ENCODE measurements at regions not wholly inside any gene's neighbourhood (a gene's known extent, or its start where the extent isn't known, plus 50 kb on each side); places are given as distances from the start of the nearest gene placed in this dataset.
"Not testable (repeated sequence)": the region's sequence is repeated elsewhere in the genome, so short reads cannot be mapped to it uniquely, and the experiment has no call there.

GRCh38 chr21:14613486-14614224, 67.5 kb upstream of the SAMSN1 start:
- Histone ChIP-seq H3K27me3 (ENCODE audit: control insufficient read depth, insufficient read depth, low read length) (no peaks in the 10 kb centered on the region), H3K4me1 (ENCODE audit: control insufficient read depth, extremely low read depth, insufficient read depth, low read length) (no peaks in the 10 kb centered on the region), H3K9me3 (ENCODE audit: control insufficient read depth, insufficient read depth, low read depth, low read length) (no peaks in the 10 kb centered on the region), H2AFZ (ENCODE audit: low read length) (no peak overlapping the region), H3K4me3 (replicated peaks in 1 of 4; ENCODE audit: control extremely low read depth in 1 of 4, insufficient read depth in 1 of 4, low read depth in 3 of 4, low read length in 4 of 4) (no peak overlapping the region), H3K79me2 (ENCODE audit: control insufficient read depth, insufficient read depth, low read length) (no peaks in the 10 kb centered on the region), H3K27ac (ENCODE audit: insufficient read depth, low read length) (no peak overlapping the region), H3K4me2 (ENCODE audit: extremely low read depth, insufficient read depth, low read length) (no peak overlapping the region), H4K20me1 (ENCODE audit: control insufficient read depth, extremely low read depth, insufficient read depth, low read length) (no peaks in the 10 kb centered on the region), H3K36me3 (ENCODE audit: control insufficient read depth, insufficient read depth, low read length) (no peaks in the 10 kb centered on the region), H3K9ac (ENCODE audit: insufficient read depth, low read length) (no peak overlapping the region)
- TF ChIP-seq CTCF (conservative IDR thresholded peaks at IDR 0.05 in 1 of 2, IDR thresholded peaks at IDR 0.05 in 1 of 2; ENCODE audit: low read depth in 1 of 2, low read length in 2 of 2) (no peak), EZH2 (IDR thresholded peaks at IDR 0.05; ENCODE audit: low read length, missing control alignments) (no peak)
- DNase-seq (ENCODE audit: low read depth in 2 of 2) = no peak

- not testable (repeated sequence) for H3K27me3 ChIP-seq (ENCODE audit: control insufficient read depth, insufficient read depth, low read length); DNase-seq (ENCODE audit: low read depth in 2 of 2); H4K20me1 ChIP-seq (ENCODE audit: control insufficient read depth, extremely low read depth, insufficient read depth, low read length); H3K4me2 ChIP-seq (ENCODE audit: extremely low read depth, insufficient read depth, low read length); H3K36me3 ChIP-seq (ENCODE audit: control insufficient read depth, insufficient read depth, low read length); H3K79me2 ChIP-seq (ENCODE audit: control insufficient read depth, insufficient read depth, low read length); H3K9me3 ChIP-seq (ENCODE audit: control insufficient read depth, insufficient read depth, low read depth, low read length); H3K4me1 ChIP-seq (ENCODE audit: control insufficient read depth, extremely low read depth, insufficient read depth, low read length); H3K27ac ChIP-seq (ENCODE audit: insufficient read depth, low read length); H2AFZ ChIP-seq (ENCODE audit: low read length); H3K9ac ChIP-seq (ENCODE audit: insufficient read depth, low read length); H3K4me3 ChIP-seq (replicated peaks in 1 of 4; ENCODE audit: control extremely low read depth in 1 of 4, insufficient read depth in 1 of 4, low read depth in 3 of 4, low read length in 4 of 4)
Observed at GRCh38 chr21:14610119-14610518, 64.0 kb upstream of the SAMSN1 start.

- Histone ChIP-seq H3K4me1 (ENCODE audit: control insufficient read depth, extremely low read depth, insufficient read depth, low read length) (no peaks in the 10 kb centered on the region), H3K9ac (ENCODE audit: insufficient read depth, low read length) (no peak overlapping the region), H3K27me3 (ENCODE audit: control insufficient read depth, insufficient read depth, low read length) (no peaks in the 10 kb centered on the region), H3K36me3 (ENCODE audit: control insufficient read depth, insufficient read depth, low read length) (no peaks in the 10 kb centered on the region), H4K20me1 (ENCODE audit: control insufficient read depth, extremely low read depth, insufficient read depth, low read length) (no peaks in the 10 kb centered on the region), H3K27ac (ENCODE audit: insufficient read depth, low read length) (no peak overlapping the region), H3K4me3 (replicated peaks in 1 of 4; ENCODE audit: control extremely low read depth in 1 of 4, insufficient read depth in 1 of 4, low read depth in 3 of 4, low read length in 4 of 4) (no peak overlapping the region), H2AFZ (ENCODE audit: low read length) (no peak overlapping the region), H3K4me2 (ENCODE audit: extremely low read depth, insufficient read depth, low read length) (no peak overlapping the region), H3K9me3 (ENCODE audit: control insufficient read depth, insufficient read depth, low read depth, low read length) (no peaks in the 10 kb centered on the region), H3K79me2 (ENCODE audit: control insufficient read depth, insufficient read depth, low read length) (no peaks in the 10 kb centered on the region)
- DNase-seq (ENCODE audit: low read depth in 2 of 2) = no peak
- no peak for TF ChIP-seq CTCF (conservative IDR thresholded peaks at IDR 0.05 in 1 of 2, IDR thresholded peaks at IDR 0.05 in 1 of 2; ENCODE audit: low read depth in 1 of 2, low read length in 2 of 2)
- no peak for TF ChIP-seq EZH2 (IDR thresholded peaks at IDR 0.05; ENCODE audit: low read length, missing control alignments)
Observed at GRCh38 chr21:14609274-14609673, 63.2 kb upstream of the SAMSN1 start.

Data from fibroblast of lung (primary cell).